ENCODE measurements at regions not wholly inside any gene's neighbourhood (a gene's known extent, or its start where the extent isn't known, plus 50 kb on each side); places are given as distances from the start of the nearest gene placed in this dataset.

DNA sequence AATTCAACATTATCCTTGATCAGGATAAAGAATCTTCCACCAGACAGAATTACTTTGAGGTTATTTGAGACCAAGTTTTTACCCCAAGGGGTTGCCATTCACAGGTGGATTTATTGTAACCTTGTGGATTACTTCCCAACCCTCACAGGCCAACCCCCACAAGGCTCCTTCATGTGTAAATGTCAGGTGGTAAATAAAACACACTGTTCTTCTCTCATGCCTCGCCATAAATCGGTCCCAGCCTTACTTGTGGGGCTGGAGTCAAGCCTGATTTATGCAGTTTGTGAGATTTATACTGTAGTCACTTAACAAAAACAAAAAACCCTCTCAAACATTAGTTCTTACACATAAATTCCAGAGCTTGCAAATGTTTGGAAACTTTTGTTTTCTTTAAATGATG lies 98.6 kb upstream of the IRX3 start:
- TF ChIP-seq, protein P1, sequence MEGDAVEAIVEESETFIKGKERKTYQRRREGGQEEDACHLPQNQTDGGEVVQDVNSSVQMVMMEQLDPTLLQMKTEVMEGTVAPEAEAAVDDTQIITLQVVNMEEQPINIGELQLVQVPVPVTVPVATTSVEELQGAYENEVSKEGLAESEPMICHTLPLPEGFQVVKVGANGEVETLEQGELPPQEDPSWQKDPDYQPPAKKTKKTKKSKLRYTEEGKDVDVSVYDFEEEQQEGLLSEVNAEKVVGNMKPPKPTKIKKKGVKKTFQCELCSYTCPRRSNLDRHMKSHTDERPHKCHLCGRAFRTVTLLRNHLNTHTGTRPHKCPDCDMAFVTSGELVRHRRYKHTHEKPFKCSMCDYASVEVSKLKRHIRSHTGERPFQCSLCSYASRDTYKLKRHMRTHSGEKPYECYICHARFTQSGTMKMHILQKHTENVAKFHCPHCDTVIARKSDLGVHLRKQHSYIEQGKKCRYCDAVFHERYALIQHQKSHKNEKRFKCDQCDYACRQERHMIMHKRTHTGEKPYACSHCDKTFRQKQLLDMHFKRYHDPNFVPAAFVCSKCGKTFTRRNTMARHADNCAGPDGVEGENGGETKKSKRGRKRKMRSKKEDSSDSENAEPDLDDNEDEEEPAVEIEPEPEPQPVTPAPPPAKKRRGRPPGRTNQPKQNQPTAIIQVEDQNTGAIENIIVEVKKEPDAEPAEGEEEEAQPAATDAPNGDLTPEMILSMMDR (IDR thresholded peaks at IDR 0.05), result no peak
- no peak for TF ChIP-seq POLR2AphosphoS5 (IDR thresholded peaks at IDR 0.05; ENCODE audit: low read depth, low read length)
- no peak for TF ChIP-seq SIN3A (IDR thresholded peaks at IDR 0.05; ENCODE audit: borderline replicate concordance, insufficient read depth, low read depth, low read length)
- TF ChIP-seq, protein P2, sequence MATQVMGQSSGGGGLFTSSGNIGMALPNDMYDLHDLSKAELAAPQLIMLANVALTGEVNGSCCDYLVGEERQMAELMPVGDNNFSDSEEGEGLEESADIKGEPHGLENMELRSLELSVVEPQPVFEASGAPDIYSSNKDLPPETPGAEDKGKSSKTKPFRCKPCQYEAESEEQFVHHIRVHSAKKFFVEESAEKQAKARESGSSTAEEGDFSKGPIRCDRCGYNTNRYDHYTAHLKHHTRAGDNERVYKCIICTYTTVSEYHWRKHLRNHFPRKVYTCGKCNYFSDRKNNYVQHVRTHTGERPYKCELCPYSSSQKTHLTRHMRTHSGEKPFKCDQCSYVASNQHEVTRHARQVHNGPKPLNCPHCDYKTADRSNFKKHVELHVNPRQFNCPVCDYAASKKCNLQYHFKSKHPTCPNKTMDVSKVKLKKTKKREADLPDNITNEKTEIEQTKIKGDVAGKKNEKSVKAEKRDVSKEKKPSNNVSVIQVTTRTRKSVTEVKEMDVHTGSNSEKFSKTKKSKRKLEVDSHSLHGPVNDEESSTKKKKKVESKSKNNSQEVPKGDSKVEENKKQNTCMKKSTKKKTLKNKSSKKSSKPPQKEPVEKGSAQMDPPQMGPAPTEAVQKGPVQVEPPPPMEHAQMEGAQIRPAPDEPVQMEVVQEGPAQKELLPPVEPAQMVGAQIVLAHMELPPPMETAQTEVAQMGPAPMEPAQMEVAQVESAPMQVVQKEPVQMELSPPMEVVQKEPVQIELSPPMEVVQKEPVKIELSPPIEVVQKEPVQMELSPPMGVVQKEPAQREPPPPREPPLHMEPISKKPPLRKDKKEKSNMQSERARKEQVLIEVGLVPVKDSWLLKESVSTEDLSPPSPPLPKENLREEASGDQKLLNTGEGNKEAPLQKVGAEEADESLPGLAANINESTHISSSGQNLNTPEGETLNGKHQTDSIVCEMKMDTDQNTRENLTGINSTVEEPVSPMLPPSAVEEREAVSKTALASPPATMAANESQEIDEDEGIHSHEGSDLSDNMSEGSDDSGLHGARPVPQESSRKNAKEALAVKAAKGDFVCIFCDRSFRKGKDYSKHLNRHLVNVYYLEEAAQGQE (IDR thresholded peaks at IDR 0.05; ENCODE audit: insufficient read depth in 1 of 2, low read depth in 2 of 2, low read length in 1 of 2), result no peak
- no peak for TF ChIP-seq TCF7L2 (IDR thresholded peaks at IDR 0.05; ENCODE audit: low read depth, low read length)
